RPMI8226 (cell line): ENCODE measurements at regions not wholly inside any gene's neighbourhood (a gene's known extent, or its start where the extent isn't known, plus 50 kb on each side); places are given as distances from the start of the nearest gene placed in this dataset.
"Not testable (repeated sequence)": the region's sequence is repeated elsewhere in the genome, so short reads cannot be mapped to it uniquely, and the experiment has no call there.

ENCODE experiments used
- DNase-seq: peaks from one replicate; pipeline ENCODE4 v3.0.0-alpha.2; 2015

- not testable (repeated sequence) for DNase-seq
Measured at GRCh38 chrX:141520750-141521149, 63.8 kb downstream of the SPANXA1 start.

- DNase-seq = not testable (repeated sequence)
Measured at GRCh38 chrX:141475788-141476187, 108.8 kb downstream of the SPANXA1 start.

- no peak for DNase-seq
Measured at GRCh38 chrX:141469469-141469868, 115.1 kb downstream of the SPANXA1 start.

- DNase-seq = no peak
Measured at GRCh38 chrX:141468940-141469339, 115.6 kb downstream of the SPANXA1 start.

GRCh38 chrX:141467442-141467841 lies 117.1 kb downstream of the SPANXA1 start:
- peak; percentile 5 for DNase-seq

- no peak for DNase-seq
Measured at GRCh38 chrX:141455103-141455502, 129.4 kb downstream of the SPANXA1 start.

- no peak for DNase-seq
Measured at GRCh38 chrX:141443922-141444321, 140.6 kb downstream of the SPANXA1 start.

- DNase-seq = no peak
Measured at GRCh38 chrX:141439651-141440050, 144.9 kb downstream of the SPANXA1 start.

- DNase-seq = no peak
Measured at GRCh38 chrX:141415889-141416288, 168.6 kb downstream of the SPANXA1 start.

- no peak for DNase-seq
Measured at GRCh38 chrX:141405853-141406492, 163.7 kb upstream of the SPANXC start.

GRCh38 chrX:141405486-141405852 lies 163.2 kb upstream of the SPANXC start:
- no peak for DNase-seq

- no peak for DNase-seq
Measured at GRCh38 chrX:141402897-141403610, 160.7 kb upstream of the SPANXC start.

- DNase-seq = no peak
Measured at GRCh38 chrX:141396536-141396935, 154.2 kb upstream of the SPANXC start.

- DNase-seq = no peak
Measured at GRCh38 chrX:141375011-141375760, 132.9 kb upstream of the SPANXC start.

GRCh38 chrX:141341743-141342142 lies 99.4 kb upstream of the SPANXC start:
- DNase-seq = no peak

GRCh38 chrX:141341341-141341740 lies 99.0 kb upstream of the SPANXC start:
- DNase-seq = no peak

- DNase-seq = no peak
Measured at GRCh38 chrX:141320801-141321200, 78.5 kb upstream of the SPANXC start.

GRCh38 chrX:141314441-141314840 lies 72.1 kb upstream of the SPANXC start:
- DNase-seq = no peak

- DNase-seq = no peak
Measured at GRCh38 chrX:141301017-141301416, 58.7 kb upstream of the SPANXC start.
